Keratinocyte (primary cell): ENCODE measurements at regions not wholly inside any gene's neighbourhood (a gene's known extent, or its start where the extent isn't known, plus 50 kb on each side); places are given as distances from the start of the nearest gene placed in this dataset.

Source experiments
- DNase-seq: peaks from one replicate; pipeline ENCODE4 v3.0.0-alpha.2; 2011; ENCODE audit warnings: low read depth, missing footprints, low spot score
- FAIRE-seq: peaks from 2 replicates; lab custom pipeline; 2011; peaks lifted over from hg19 to GRCh38; lab: Jason Lieb, UNC
- H2AFZ ChIP-seq: 2 replicates; pipeline ENCODE4 v1.6.0; 2012; ENCODE audit warnings: low read length, control low read depth, inconsistent platforms; ENCODE audit not compliant: control insufficient read depth
- H3K27ac ChIP-seq: 2 replicates; pipeline ENCODE4 v1.5.1; 2011; ENCODE audit warnings: low read length; ENCODE audit not compliant: control insufficient read depth, insufficient read depth
- H3K27me3 ChIP-seq: 3 replicates; pipeline ENCODE4 v1.6.0; 2011; ENCODE audit warnings: low read length; ENCODE audit not compliant: control insufficient read depth, insufficient read depth; ENCODE audit errors: extremely low read depth
- H3K36me3 ChIP-seq, 2 experiments: 2 replicates in 1 of 2; 3 replicates in 1 of 2; pipeline ENCODE4 v1.5.1; 2011; ENCODE audit warnings: low read length in 2 of 2, mild to moderate bottlenecking in 1 of 2; ENCODE audit not compliant: control insufficient read depth in 2 of 2, insufficient read depth in 2 of 2; ENCODE audit errors: extremely low read depth in 1 of 2
- H3K4me1 ChIP-seq: 3 replicates; pipeline ENCODE4 v1.5.1; 2011; ENCODE audit warnings: low read length; ENCODE audit not compliant: control insufficient read depth, insufficient read depth; ENCODE audit errors: extremely low read depth
- H3K4me2 ChIP-seq: 3 replicates; pipeline ENCODE4 v1.6.0; 2011; ENCODE audit warnings: low read depth, low read length; ENCODE audit not compliant: control insufficient read depth, insufficient read depth; ENCODE audit errors: extremely low read depth
- H3K4me3 ChIP-seq, 3 experiments: fragments of 200-600 bp in 1 of 3; sonication (generic) in 1 of 3; 2 replicates in 2 of 3; 3 replicates in 1 of 3; pipeline ENCODE4 v1.5.1; 2011 to 2016; ENCODE audit warnings: low read length in 3 of 3, mild to moderate bottlenecking in 3 of 3, control low read depth in 2 of 3, inconsistent platforms in 1 of 3, low read depth in 1 of 3, mixed read lengths in 1 of 3, mixed run types in 1 of 3, moderate library complexity in 1 of 3; ENCODE audit not compliant: control insufficient read depth in 2 of 3, insufficient read depth in 2 of 3; ENCODE audit errors: extremely low read depth in 1 of 3
- H3K79me2 ChIP-seq: 2 replicates; pipeline ENCODE4 v1.6.0; 2012; ENCODE audit warnings: low read length; ENCODE audit not compliant: control insufficient read depth, insufficient read depth
- H3K9ac ChIP-seq: 3 replicates; pipeline ENCODE4 v1.6.0; 2011; ENCODE audit warnings: low read length; ENCODE audit not compliant: control insufficient read depth, insufficient read depth; ENCODE audit errors: extremely low read depth
- H3K9me1 ChIP-seq: 3 replicates; pipeline ENCODE4 v1.6.0; 2011; ENCODE audit warnings: low read length; ENCODE audit not compliant: control insufficient read depth, insufficient read depth; ENCODE audit errors: extremely low read depth
- H3K9me3 ChIP-seq: 2 replicates; pipeline ENCODE4 v1.5.1; 2012; ENCODE audit warnings: low read depth, low read length; ENCODE audit not compliant: control insufficient read depth
- H4K20me1 ChIP-seq: 3 replicates; pipeline ENCODE4 v1.6.0; 2011; ENCODE audit warnings: low read length; ENCODE audit not compliant: control insufficient read depth, insufficient read depth; ENCODE audit errors: extremely low read depth
- EZH2 ChIP-seq: IDR thresholded peaks from one replicate; pipeline ENCODE4 v1.6.1; 2012; ENCODE audit warnings: inconsistent platforms, mild to moderate bottlenecking, low read length, moderate library complexity
- dilution Hi-C: fragments of 300-500 bp; cut with MboI; formaldehyde crosslinking; loops from one replicate; pipeline ENCODE4 v1.7.0; 2020; ENCODE audit warnings: low sequenced_read_pairs; ENCODE audit not compliant: extremely low pct_ligation_motif_present
- TF ChIP-seq, protein P1 (sequence below), 3 experiments: IDR thresholded peaks in 1 of 3; conservative IDR thresholded peaks in 1 of 3; optimal IDR thresholded peaks in 1 of 3; 2 replicates in 2 of 3; 3 replicates in 1 of 3; pipeline versions ENCODE3 to v1.5.1; 2011; ENCODE audit warnings: low read length in 3 of 3, mild to moderate bottlenecking in 3 of 3, moderate library complexity in 2 of 3, control low read depth in 1 of 3, inconsistent platforms in 1 of 3; ENCODE audit not compliant: insufficient read depth in 2 of 3; ENCODE audit errors: extremely low read depth in 1 of 3

GRCh38 chr4:100913685-100914084 is 395.9 kb upstream of the EMCN start:
- Histone ChIP-seq H3K4me2 (no peak overlapping the region), H3K9me1 (no peaks in the 10 kb centered on the region), H3K36me3 (no peaks in the 10 kb centered on the region), H3K4me1 (no peaks in the 10 kb centered on the region), H3K9ac (no peak overlapping the region), H4K20me1 (no peaks in the 10 kb centered on the region), H3K27me3 (no peaks in the 10 kb centered on the region), H3K4me3 (no peak overlapping the region), H3K79me2 (no peaks in the 10 kb centered on the region), H3K9me3 (no peaks in the 10 kb centered on the region), H2AFZ (no peak overlapping the region), H3K27ac (no peak overlapping the region)
- DNase-seq (no peak), FAIRE-seq (no peak)
- TF ChIP-seq, protein P1, sequence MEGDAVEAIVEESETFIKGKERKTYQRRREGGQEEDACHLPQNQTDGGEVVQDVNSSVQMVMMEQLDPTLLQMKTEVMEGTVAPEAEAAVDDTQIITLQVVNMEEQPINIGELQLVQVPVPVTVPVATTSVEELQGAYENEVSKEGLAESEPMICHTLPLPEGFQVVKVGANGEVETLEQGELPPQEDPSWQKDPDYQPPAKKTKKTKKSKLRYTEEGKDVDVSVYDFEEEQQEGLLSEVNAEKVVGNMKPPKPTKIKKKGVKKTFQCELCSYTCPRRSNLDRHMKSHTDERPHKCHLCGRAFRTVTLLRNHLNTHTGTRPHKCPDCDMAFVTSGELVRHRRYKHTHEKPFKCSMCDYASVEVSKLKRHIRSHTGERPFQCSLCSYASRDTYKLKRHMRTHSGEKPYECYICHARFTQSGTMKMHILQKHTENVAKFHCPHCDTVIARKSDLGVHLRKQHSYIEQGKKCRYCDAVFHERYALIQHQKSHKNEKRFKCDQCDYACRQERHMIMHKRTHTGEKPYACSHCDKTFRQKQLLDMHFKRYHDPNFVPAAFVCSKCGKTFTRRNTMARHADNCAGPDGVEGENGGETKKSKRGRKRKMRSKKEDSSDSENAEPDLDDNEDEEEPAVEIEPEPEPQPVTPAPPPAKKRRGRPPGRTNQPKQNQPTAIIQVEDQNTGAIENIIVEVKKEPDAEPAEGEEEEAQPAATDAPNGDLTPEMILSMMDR (optimal IDR thresholded peaks at IDR 0.05 in 1 of 3, IDR thresholded peaks at IDR 0.05 in 1 of 3, conservative IDR thresholded peaks at IDR 0.05 in 1 of 3; ENCODE audit: extremely low read depth in 1 of 3, insufficient read depth in 2 of 3, low read length in 3 of 3) = no peak
- no peak for TF ChIP-seq EZH2
- dilution Hi-C loops = no loop called here

DNA sequence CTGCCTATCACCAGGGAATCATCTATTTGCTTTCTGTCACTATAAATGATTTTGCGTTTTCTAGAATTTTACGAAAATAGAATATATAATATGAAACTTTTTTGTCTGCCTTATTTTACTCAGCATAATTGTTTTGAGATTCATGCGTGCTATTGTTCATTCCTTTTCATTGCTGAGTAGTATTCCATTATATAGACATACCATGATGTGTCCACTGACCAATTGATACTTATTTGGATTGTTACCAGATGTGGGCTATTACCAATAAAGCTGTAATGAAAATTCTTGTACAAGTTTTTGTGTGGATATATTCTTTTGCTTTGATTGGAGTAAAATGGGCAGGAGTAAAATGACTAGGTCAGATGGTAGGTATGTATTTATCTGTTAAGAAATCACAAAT is 390.7 kb upstream of the EMCN start:
- dilution Hi-C loops = no loop called here
- FAIRE-seq = no peak

More for the DNA sequence above, 390.7 kb upstream of the EMCN start:
- no peaks in the 10 kb centered on the region for H3K79me2 ChIP-seq
- H2AFZ ChIP-seq = no peak overlapping the region
- H3K9ac ChIP-seq = no peak overlapping the region
- no peak overlapping the region for H3K27ac ChIP-seq
- H3K4me2 ChIP-seq = no peak overlapping the region
- H3K4me1 ChIP-seq = no peaks in the 10 kb centered on the region
- no peaks in the 10 kb centered on the region for H3K27me3 ChIP-seq
- no peak for DNase-seq
- H4K20me1 ChIP-seq = no peaks in the 10 kb centered on the region
- H3K36me3 ChIP-seq = no peaks in the 10 kb centered on the region
- H3K4me3 ChIP-seq = no peak overlapping the region
- H3K9me1 ChIP-seq = no peaks in the 10 kb centered on the region
- TF ChIP-seq, protein P1 (optimal IDR thresholded peaks at IDR 0.05 in 1 of 3, IDR thresholded peaks at IDR 0.05 in 1 of 3, conservative IDR thresholded peaks at IDR 0.05 in 1 of 3; ENCODE audit: extremely low read depth in 1 of 3, insufficient read depth in 2 of 3, low read length in 3 of 3) = no peak
- no peak for TF ChIP-seq EZH2
- no peaks in the 10 kb centered on the region for H3K9me3 ChIP-seq
